Central memory CD8-positive, alpha-beta T cell (primary cell): ENCODE measurements at regions not wholly inside any gene's neighbourhood (a gene's known extent, or its start where the extent isn't known, plus 50 kb on each side); places are given as distances from the start of the nearest gene placed in this dataset.

ENCODE experiments used
- ATAC-seq: fragments of 150-1000 bp; cut with Tn5 transposase; replicated peaks from 2 replicates; pipeline ENCODE4 v1.10.0; 2022; ENCODE audit warnings: mild to moderate bottlenecking, moderate FRiP score, moderate number of reproducible peaks; ENCODE audit not compliant: poor library complexity, severe bottlenecking; ENCODE audit errors: extremely low read depth
- DNase-seq, 2 donors: peaks; one replicate each; pipeline ENCODE4 v3.0.0; 2021; ENCODE audit warnings: low spot score in 2 of 2
- H3K27ac Mint-ChIP-seq: one replicate; pipeline ENCODE4 v1.8.0; 2022; ENCODE audit warnings: low read depth, mild to moderate bottlenecking, moderate library complexity, mixed read lengths
- H3K27me3 Mint-ChIP-seq: one replicate; pipeline ENCODE4 v1.8.0; 2022; ENCODE audit warnings: mixed read lengths
- H3K36me3 Mint-ChIP-seq: one replicate; pipeline ENCODE4 v1.8.0; 2022; ENCODE audit warnings: mild to moderate bottlenecking, moderate library complexity, mixed read lengths; ENCODE audit not compliant: insufficient read depth
- H3K4me1 Mint-ChIP-seq: one replicate; pipeline ENCODE4 v1.8.0; 2022; ENCODE audit warnings: mixed read lengths
- H3K4me3 Mint-ChIP-seq: one replicate; pipeline ENCODE4 v1.8.0; 2022; ENCODE audit warnings: mild to moderate bottlenecking, moderate library complexity, mixed read lengths
- H3K9me3 Mint-ChIP-seq: one replicate; pipeline ENCODE4 v1.8.0; 2022; ENCODE audit warnings: mixed read lengths

DNA sequence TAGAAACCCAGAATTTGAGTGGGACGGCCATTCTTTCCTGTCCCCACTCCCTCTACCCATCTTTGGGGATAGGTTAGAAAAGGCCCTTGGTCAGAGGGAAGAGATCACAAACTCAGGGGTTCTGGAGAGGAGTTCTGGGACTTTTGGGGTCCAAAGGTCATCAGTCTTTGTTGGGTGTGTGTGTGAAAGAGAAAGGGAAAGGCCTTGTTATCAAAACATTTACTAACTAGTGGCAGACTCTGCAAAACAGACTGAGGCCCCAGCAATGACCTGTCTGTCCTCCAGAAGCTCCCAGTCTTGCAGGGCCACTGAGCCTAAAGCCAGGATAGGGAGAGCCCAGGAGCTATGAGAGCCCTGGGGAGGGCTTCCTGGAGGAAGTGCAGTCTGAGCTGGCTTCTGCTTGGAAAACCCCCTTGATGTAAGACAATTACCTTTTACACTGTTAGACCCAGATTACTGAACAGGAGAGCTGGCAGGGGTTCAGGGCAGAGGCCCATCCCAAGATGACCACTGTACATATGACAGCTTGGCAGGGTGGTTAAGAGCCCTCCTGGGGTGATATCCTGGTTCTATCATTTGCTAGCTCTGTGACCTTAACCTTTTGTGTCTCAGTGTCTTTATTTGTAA, 429.1 kb upstream of the CCDC196 start:
- Mint-ChIP-seq H3K9me3 (no peaks in the 10 kb centered on the region), H3K36me3 (no peaks in the 10 kb centered on the region), H3K4me1 (no peaks in the 10 kb centered on the region), H3K27me3 (no peaks in the 10 kb centered on the region), H3K27ac (no peak overlapping the region), H3K4me3 (no peak overlapping the region)
- ATAC-seq (no peak), DNase-seq (no peak)

DNA sequence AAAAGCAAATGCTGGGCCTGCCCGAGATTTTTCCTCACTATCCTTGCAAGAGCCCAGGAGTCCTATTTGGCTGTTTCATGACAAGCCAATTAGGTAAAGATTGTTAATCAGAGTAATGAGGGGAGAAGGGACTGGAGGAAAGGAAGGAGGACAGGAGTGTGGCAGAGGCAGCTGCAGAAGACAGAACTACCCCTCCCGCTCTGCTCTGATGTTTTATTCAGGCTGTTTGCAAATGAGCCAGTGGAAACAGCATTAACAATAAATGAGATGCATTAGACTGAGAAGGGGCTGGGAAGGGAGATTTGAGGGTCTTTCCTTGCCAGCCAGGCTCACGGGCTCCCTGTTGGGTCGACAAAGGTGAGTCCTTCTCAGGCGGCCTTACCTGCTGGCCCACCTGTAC, 421.0 kb upstream of the CCDC196 start:
- H3K9me3 Mint-ChIP-seq: no peaks in the 10 kb centered on the region
- peaks cover 3% of the 10 kb centered on the region for H3K36me3 Mint-ChIP-seq
- ATAC-seq (no peak), DNase-seq (no peak)
- H3K27ac Mint-ChIP-seq: no peak overlapping the region
- peaks cover under 1% of the 10 kb centered on the region for H3K27me3 Mint-ChIP-seq
- no peak overlapping the region for H3K4me3 Mint-ChIP-seq
- no peaks in the 10 kb centered on the region for H3K4me1 Mint-ChIP-seq

DNA sequence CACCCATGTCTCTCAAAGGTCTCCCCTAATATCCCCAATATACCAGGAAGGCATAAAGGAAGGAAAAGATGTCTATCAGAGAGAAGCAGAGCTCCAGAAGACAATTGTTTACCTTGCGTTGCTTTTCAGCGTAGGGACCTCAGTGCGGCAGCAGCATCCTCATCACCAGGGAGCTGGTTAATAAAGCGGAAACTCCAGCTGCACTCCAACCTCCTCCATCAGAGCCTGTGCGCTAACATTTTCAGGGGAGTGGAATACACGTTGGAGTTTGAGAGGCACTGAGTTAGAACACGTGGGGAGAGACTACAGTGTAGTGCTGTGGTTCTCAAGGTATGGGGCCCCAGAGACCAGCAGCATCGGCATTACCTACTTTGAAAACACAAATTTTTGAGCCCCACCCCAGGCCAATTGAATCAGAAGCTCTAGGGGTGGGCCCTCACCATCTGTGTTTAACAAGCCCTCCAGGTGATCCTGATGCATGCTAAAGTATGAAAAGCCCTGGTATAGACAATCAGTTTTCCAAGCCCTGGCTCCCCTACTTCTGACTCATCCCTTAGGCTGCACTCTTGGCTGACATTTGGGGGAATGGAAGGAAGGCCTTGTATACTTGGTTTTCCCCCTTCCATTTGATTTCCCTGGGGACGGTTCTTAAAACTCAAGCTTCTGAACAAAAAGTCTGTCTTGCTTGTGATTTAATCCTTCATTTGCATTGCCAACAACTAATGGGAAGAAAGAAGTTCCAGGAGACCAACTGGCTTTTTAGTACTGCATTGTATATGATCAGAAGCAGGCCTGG, 419.0 kb upstream of the CCDC196 start:
- no peak overlapping the region for H3K27ac Mint-ChIP-seq
- no peak for ATAC-seq
- H3K36me3 Mint-ChIP-seq: peaks cover 3% of the 10 kb centered on the region

DNA sequence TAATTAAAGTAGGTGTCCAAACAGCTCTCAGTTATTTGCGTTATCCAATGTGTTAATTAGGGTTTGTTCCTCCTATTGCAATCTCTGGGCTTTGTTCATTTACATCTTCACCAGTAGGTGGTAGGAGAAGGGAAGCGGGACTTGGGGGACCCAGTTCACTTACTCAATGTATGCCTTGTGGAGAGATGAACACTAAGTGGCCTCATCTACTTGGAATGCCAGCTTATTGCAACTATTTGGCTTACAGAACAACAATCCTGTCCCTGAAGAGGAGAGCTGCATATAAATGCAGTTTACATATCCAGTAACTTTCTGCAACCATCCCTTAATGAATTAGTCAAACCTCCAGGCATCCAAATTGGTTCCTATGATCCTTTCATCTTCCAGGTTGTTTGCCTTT, 417.1 kb upstream of the CCDC196 start:
- H3K36me3 Mint-ChIP-seq: peaks cover 3% of the 10 kb centered on the region
- peak overlapping the region; percentile 60 for H3K27ac Mint-ChIP-seq
- H3K27me3 Mint-ChIP-seq: peaks cover 11% of the 10 kb centered on the region
- peaks cover 7% of the 10 kb centered on the region for H3K4me1 Mint-ChIP-seq
- ATAC-seq: no peak
- H3K4me3 Mint-ChIP-seq: no peak overlapping the region
- no peak for DNase-seq
- no peaks in the 10 kb centered on the region for H3K9me3 Mint-ChIP-seq

More for the DNA sequence above, 419.0 kb upstream of the CCDC196 start:
- H3K4me1 Mint-ChIP-seq: peaks cover 7% of the 10 kb centered on the region
- peaks cover 11% of the 10 kb centered on the region for H3K27me3 Mint-ChIP-seq
- no peaks in the 10 kb centered on the region for H3K9me3 Mint-ChIP-seq
- no peak for DNase-seq
- H3K4me3 Mint-ChIP-seq: no peak overlapping the region

DNA sequence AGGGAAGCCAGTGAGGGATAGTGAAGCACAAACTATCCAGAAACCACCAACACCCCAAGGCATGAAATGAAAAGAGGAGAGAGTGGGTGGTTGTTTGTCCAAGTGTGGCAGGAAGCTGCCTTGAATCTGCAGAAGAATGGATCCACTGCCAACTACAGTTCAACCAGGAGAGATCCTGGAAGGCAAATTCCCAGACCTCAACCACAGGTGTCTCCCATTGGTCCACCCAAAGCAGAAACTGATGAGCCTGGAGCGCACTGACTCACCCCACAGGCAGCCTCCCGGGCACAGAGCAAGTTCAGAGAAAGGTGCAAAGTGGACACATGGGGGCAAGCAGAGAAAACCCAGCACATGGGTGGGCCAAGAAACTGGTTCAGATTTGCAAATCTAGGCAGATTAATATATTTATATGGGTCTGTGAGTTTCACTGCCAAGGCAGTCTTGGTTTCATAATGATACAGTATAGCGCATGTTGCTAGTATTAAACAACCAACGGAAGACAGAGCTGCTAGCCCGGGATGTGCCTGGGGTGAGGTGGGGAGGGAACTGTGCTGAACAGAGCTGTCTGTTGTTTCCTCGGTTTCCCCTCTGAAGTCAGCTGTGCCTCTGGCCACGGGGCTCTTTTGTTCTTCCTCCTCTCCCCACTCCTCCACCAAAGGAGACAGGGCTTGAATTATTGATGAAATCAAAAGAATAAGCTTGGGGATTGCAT, 416.2 kb upstream of the CCDC196 start:
- Mint-ChIP-seq H3K27ac (peak overlapping the region; percentile 60), H3K4me3 (no peak overlapping the region), H3K4me1 (peaks cover 7% of the 10 kb centered on the region), H3K9me3 (no peaks in the 10 kb centered on the region), H3K36me3 (peaks cover 3% of the 10 kb centered on the region), H3K27me3 (peaks cover 11% of the 10 kb centered on the region)
- ATAC-seq (no peak), DNase-seq (no peak)

DNA sequence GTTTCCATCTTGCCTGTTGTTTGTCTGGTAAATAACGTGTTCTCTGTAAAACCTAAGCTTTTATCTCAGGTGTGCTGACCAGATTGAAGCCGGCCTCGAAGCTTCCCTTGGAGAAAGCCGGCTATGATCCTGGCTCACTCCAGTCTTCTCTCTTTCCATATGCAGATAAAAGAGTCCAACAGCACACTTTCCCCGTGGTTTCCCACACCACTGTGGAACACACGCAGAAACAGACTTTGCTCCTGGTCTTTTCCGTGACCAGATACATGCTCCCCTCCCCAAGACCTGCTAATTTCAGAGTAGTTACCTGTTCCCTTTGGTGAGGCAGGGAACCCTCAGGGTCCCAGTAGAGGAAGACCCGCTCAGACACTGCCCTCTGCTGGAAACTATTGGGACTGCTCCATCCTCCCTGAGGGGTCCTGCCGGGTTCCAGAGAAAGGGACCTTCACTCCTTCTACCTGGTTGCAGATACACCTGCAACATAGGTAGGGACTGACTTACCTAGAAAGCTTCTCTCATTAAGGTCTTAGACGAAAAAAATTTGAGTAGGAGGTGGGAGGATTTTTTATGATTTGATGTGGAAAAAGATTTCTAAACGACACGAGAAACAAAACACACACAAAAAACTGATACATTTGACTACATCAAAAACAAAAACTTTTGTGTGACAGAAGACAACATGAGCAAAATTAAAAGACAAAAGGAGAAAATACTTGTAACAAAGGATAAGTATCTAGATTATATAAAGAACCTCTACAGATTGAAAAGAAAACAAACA, 415.4 kb upstream of the CCDC196 start:
- H3K4me3 Mint-ChIP-seq: no peak overlapping the region
- DNase-seq (peak; percentile 53 to 71), ATAC-seq (no peak)
- H3K27me3 Mint-ChIP-seq: peaks cover 11% of the 10 kb centered on the region
- H3K36me3 Mint-ChIP-seq: peaks cover 3% of the 10 kb centered on the region
- H3K27ac Mint-ChIP-seq: no peak overlapping the region
- H3K4me1 Mint-ChIP-seq: peaks cover 7% of the 10 kb centered on the region
- H3K9me3 Mint-ChIP-seq: no peaks in the 10 kb centered on the region

DNA sequence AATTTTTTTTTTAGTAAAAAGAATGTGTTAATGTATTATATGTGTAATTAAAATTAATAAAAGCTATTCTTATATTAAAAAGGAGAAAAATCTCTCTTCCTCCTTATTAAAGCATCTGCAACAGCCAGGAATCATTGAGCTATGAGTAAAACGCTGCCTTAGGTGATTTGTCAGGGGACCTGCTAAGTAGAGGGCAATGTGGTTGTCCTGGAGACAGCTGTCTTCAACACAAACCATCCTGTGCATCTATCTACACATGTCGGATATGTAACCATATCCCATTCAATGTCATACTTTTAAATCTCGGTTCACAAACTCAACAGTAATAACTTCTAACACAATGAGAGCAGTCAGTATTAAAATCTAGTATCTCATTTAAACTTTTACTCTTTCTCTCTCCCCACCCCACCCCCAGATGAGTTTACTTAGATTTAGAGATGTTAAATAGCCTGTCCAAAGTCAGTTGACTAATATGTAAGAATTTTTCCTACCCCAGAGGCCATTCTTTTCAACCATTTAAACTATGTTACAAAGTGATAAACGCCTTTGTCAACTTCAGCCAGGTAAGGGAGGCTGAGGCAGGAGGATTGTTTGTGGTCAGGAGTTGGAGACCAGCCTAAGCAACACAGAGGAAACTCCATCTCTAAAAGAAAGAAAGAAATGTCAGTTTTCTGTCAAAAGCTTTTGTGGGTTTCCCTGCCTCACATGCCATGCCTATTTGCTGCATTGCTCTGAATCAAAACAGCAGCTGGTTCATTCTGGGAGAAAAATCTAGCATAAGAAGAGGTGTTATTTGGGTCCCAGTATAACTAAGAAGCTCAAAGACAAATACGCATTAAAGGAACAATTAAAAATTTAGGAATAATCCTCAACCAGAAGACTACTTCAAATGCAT, 413.7 kb upstream of the CCDC196 start:
- Mint-ChIP-seq H3K36me3 (peaks cover 3% of the 10 kb centered on the region), H3K4me3 (no peak overlapping the region), H3K27me3 (peaks cover 24% of the 10 kb centered on the region), H3K27ac (no peak overlapping the region), H3K4me1 (peaks cover 7% of the 10 kb centered on the region), H3K9me3 (no peaks in the 10 kb centered on the region)
- ATAC-seq: no peak
- DNase-seq: no peak

DNA sequence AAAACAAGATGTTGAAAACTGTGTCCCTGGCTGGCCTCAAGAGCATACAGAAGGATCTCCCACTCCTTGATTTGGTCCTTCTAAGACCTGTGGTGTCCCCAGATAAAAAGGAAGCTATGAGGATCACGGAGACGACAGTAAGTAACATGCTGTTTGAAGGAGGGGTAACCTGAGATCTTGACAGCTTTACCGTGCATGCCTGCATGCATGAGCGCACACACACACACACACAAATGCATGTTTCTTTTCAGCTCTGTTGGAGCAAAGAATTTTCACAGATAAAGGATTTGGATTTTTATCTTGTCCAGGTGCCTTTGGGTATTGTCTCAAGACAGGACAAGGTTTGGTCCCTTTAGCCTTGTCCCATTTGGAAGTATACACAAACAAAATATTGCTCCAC, 411.6 kb upstream of the CCDC196 start:
- ATAC-seq (no peak), DNase-seq (no peak)
- peaks cover 35% of the 10 kb centered on the region for H3K27me3 Mint-ChIP-seq
- no peak overlapping the region for H3K27ac Mint-ChIP-seq
- no peaks in the 10 kb centered on the region for H3K36me3 Mint-ChIP-seq
- H3K9me3 Mint-ChIP-seq: no peaks in the 10 kb centered on the region
- H3K4me3 Mint-ChIP-seq: no peak overlapping the region
- H3K4me1 Mint-ChIP-seq: peaks cover 7% of the 10 kb centered on the region

DNA sequence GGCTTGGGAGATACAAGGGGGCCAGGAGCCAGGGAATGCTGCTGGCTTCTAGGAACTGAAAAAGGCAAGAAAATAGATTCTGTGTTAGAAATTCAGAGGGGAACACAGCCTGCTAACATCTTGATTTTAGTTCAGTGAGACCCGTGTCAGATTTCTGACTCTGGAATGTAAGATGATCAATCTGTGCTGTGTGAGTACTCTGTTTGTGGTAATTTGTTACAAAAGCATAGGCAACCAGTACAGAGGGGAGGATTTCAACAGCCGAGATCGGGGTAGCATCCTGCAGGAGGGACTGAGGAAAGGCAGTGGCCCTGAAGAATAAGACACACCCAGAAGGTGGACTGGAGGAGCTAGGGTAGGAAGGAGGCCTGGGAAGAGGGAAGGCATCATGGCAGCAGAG, 410.0 kb upstream of the CCDC196 start:
- Mint-ChIP-seq H3K4me3 (no peak overlapping the region), H3K36me3 (no peaks in the 10 kb centered on the region), H3K9me3 (no peaks in the 10 kb centered on the region), H3K27me3 (peaks cover 42% of the 10 kb centered on the region), H3K27ac (no peak overlapping the region), H3K4me1 (no peaks in the 10 kb centered on the region)
- ATAC-seq: no peak
- no peak for DNase-seq

DNA sequence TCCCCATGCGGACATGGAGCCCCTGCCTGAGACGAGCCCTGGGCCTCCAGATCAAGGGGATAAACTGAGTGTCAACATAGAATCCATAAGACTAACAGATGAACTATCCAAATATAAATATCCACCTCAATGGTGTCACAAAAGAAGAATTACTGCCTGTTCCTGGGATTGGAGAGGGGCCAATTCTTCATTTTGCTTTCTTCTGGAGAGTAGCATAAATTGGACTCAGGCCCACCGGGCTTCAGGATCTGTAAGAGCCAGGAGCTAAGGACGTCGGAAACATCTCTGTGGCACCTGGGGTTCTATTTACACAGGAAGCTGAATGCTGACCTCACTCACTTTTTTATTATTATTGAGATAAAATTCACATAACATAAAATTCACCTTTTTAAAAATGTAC, 408.2 kb upstream of the CCDC196 start:
- Mint-ChIP-seq H3K27ac (no peak overlapping the region), H3K9me3 (no peaks in the 10 kb centered on the region), H3K4me3 (no peak overlapping the region), H3K27me3 (peaks cover 58% of the 10 kb centered on the region), H3K36me3 (no peaks in the 10 kb centered on the region), H3K4me1 (no peaks in the 10 kb centered on the region)
- DNase-seq: no peak
- no peak for ATAC-seq

DNA sequence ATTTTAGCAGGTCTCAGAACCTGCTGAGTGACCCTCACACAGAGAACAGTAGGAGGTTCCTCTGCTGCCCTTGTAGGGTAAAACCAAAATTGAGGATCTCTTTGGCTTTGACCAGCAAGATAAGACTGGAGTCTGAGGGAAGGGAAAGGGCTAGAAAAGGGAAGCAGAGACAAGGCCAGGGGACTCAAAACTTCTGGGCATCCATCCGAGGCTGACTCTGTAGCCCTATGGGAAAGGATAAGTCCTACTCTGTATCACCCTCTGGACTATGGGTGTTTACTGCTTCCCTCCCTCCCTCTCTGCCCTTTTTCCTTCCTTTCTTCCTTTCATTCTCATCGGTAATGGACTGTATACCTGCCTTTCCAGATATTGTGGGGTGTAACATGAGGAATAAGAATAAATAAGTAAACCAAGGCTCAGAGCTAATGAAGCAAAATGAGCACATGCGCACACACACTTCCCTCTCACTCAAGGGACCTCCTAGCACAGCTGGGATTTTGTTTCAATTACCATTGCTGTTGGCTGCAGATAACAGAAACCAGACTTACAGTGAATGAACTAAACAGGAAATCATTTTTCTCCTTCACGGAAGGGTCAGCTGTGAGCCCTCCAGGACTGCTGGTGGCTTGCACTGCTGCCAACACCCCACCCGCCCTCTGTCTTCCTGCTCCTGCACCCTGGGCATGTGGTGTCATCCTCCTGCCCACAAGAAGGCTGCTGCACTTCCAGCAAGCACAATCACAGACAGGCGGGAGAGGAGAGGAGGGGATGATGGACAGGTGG, 404.4 kb upstream of the CCDC196 start:
- no peak overlapping the region for H3K4me3 Mint-ChIP-seq
- H3K9me3 Mint-ChIP-seq: no peaks in the 10 kb centered on the region
- ATAC-seq: no peak
- no peak for DNase-seq
- no peaks in the 10 kb centered on the region for H3K36me3 Mint-ChIP-seq
- no peak overlapping the region for H3K27ac Mint-ChIP-seq
- peaks cover 62% of the 10 kb centered on the region for H3K27me3 Mint-ChIP-seq
- no peaks in the 10 kb centered on the region for H3K4me1 Mint-ChIP-seq
